ENCODE measurements at regions not wholly inside any gene's neighbourhood (a gene's known extent, or its start where the extent isn't known, plus 50 kb on each side); places are given as distances from the start of the nearest gene placed in this dataset.

DNA sequence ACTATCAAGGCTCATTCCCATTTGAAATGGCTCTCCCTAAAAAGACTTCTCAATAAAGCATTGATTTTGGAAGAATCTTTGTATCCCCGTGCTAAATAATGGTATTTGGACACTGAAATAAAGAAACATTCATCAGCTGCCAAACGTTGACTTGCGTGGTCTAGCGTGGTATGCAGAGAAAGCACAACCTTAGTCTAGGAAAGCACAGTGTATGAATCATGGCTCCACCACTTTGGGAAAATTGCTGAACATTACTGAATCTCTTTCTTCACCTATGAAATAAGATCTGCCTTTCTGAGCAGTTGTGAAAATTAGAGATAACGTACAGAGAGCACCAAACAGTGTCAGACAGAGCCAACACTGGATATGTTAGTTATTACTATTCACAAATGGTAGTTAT lies 353.9 kb downstream of the SS18 start:
- intact Hi-C loops (cut with micrococcal nuclease) (no loop called here), dilution Hi-C loops (cut with HindIII; ENCODE audit: low sequenced_read_pairs, unreplicated experiment) (no loop called here), in situ Hi-C loops (cut with MboI; ENCODE audit: low sequenced_read_pairs) (no loop called here)
- no peak for ATAC-seq (ENCODE audit: low read depth)
- no peak overlapping the region for H3K56ac ChIP-seq (ENCODE audit: extremely low read depth, insufficient read depth, low read length)
- H3K18ac ChIP-seq (ENCODE audit: low read depth, low read length): peak overlapping the region; percentile 52; the same call in 1 of the 2 replicates
- H2AK5ac ChIP-seq (ENCODE audit: low read depth, low read length): no peak overlapping the region
- H3K4me3 ChIP-seq (ENCODE audit: insufficient read depth, low read depth, low read length): no peak overlapping the region
- H4K8ac ChIP-seq (ENCODE audit: low read depth in 2 of 2, low read length in 2 of 2): no peak overlapping the region
- TF ChIP-seq FOS (IDR thresholded peaks at IDR 0.05; ENCODE audit: low read depth, low read length) (no peak), CHD1 (IDR thresholded peaks at IDR 0.05; ENCODE audit: low read depth, low read length) (no peak), MAZ (IDR thresholded peaks at IDR 0.05; ENCODE audit: borderline replicate concordance, low read depth, low read length) (no peak), CEBPB (IDR thresholded peaks at IDR 0.05; ENCODE audit: low read depth, low read length) (no peak), MAFK (IDR thresholded peaks at IDR 0.05; ENCODE audit: low read depth, low read length) (no peak), SMC3 (IDR thresholded peaks at IDR 0.05; ENCODE audit: low read depth, low read length) (no peak), NFE2L2 (IDR thresholded peaks at IDR 0.05; ENCODE audit: low read depth, low read length) (no peak)
- TF ChIP-seq, protein P1, sequence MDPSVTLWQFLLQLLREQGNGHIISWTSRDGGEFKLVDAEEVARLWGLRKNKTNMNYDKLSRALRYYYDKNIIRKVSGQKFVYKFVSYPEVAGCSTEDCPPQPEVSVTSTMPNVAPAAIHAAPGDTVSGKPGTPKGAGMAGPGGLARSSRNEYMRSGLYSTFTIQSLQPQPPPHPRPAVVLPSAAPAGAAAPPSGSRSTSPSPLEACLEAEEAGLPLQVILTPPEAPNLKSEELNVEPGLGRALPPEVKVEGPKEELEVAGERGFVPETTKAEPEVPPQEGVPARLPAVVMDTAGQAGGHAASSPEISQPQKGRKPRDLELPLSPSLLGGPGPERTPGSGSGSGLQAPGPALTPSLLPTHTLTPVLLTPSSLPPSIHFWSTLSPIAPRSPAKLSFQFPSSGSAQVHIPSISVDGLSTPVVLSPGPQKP (IDR thresholded peaks at IDR 0.05; ENCODE audit: borderline replicate concordance, low read depth, low read length): no peak
- TF ChIP-seq, protein P2, sequence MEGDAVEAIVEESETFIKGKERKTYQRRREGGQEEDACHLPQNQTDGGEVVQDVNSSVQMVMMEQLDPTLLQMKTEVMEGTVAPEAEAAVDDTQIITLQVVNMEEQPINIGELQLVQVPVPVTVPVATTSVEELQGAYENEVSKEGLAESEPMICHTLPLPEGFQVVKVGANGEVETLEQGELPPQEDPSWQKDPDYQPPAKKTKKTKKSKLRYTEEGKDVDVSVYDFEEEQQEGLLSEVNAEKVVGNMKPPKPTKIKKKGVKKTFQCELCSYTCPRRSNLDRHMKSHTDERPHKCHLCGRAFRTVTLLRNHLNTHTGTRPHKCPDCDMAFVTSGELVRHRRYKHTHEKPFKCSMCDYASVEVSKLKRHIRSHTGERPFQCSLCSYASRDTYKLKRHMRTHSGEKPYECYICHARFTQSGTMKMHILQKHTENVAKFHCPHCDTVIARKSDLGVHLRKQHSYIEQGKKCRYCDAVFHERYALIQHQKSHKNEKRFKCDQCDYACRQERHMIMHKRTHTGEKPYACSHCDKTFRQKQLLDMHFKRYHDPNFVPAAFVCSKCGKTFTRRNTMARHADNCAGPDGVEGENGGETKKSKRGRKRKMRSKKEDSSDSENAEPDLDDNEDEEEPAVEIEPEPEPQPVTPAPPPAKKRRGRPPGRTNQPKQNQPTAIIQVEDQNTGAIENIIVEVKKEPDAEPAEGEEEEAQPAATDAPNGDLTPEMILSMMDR (conservative IDR thresholded peaks at IDR 0.05; ENCODE audit: low read depth, low read length): no peak
- peaks cover 7% of the 10 kb centered on the region for H3K4me1 ChIP-seq (ENCODE audit: control insufficient read depth, insufficient read depth, low read length)
- H3K9me1 ChIP-seq (ENCODE audit: insufficient read depth, low read length): no peaks in the 10 kb centered on the region
- H2BK5ac ChIP-seq (ENCODE audit: low read depth, low read length, poor library complexity, severe bottlenecking): no peak overlapping the region
- no peak overlapping the region for H4K91ac ChIP-seq (ENCODE audit: insufficient read depth, low read depth, low read length)
- H2AFZ ChIP-seq (replicated peaks; ENCODE audit: low read length, poor library complexity): no peak overlapping the region
- peak overlapping the region; percentile 45; the same call in 1 of the 2 replicates for H2BK20ac ChIP-seq (ENCODE audit: low read depth, low read length)
- H4K5ac ChIP-seq (ENCODE audit: low read depth, low read length): peak overlapping the region; percentile 50; the same call in 1 of the 2 replicates
- no peaks in the 10 kb centered on the region for H3K36me3 ChIP-seq (ENCODE audit: control insufficient read depth, insufficient read depth, low read length)
- no CpG with 5 or more reads among the region's 5 CpGs for WGBS, 2 experiments (ENCODE audit: extremely low coverage in 2 of 2, insufficient read length in 1 of 2)
- H3K9ac ChIP-seq (ENCODE audit: low read depth, low read length): no peak overlapping the region
- DNase-seq: peak; percentile 29
- BruUV-seq (replicated peaks): no TSS peak
- ChIA-PET CTCF (no interaction called here), POLR2A (ENCODE audit: unreplicated experiment) (no interaction called here)
- no peak overlapping the region for H3K4me2 ChIP-seq (ENCODE audit: low read depth, low read length)
- H3K14ac ChIP-seq (replicated peaks; ENCODE audit: low read depth, low read length): 0 out of 2 replicates have a peak overlapping the region, but pooled peaks have one; percentile 52
- no peaks in the 10 kb centered on the region for H4K20me1 ChIP-seq (ENCODE audit: insufficient read depth, low read length)
- H3K79me1 ChIP-seq (ENCODE audit: low read depth in 1 of 2, low read length in 2 of 2): no peaks in the 10 kb centered on the region; a peak in 1 of 4 replicates
- H2BK15ac ChIP-seq (ENCODE audit: low read depth, low read length): no peak overlapping the region
- no peak overlapping the region for H2AK9ac ChIP-seq (replicated peaks; ENCODE audit: low read depth, low read length, poor library complexity)
- no peaks in the 10 kb centered on the region for H3K9me3 ChIP-seq (ENCODE audit: control insufficient read depth, insufficient read depth, low read length)
- no peak overlapping the region for H3K23ac ChIP-seq (ENCODE audit: low read depth, low read length)
- H2BK120ac ChIP-seq (ENCODE audit: low read depth, low read length): peak overlapping the region; percentile 13; the same call in 1 of the 2 replicates
- H3K4ac ChIP-seq (ENCODE audit: low read depth, low read length): 0 out of 2 replicates have a peak overlapping the region, but pooled peaks have one; percentile 12
- peaks cover 2% of the 10 kb centered on the region for H3K27me3 ChIP-seq (ENCODE audit: control insufficient read depth, insufficient read depth, low read length)
- H3K27ac ChIP-seq (ENCODE audit: insufficient read depth, low read length): no peak overlapping the region

All from IMR-90 (cell line).